NCI-H146 (cell line): ENCODE measurements at regions not wholly inside any gene's neighbourhood (a gene's known extent, or its start where the extent isn't known, plus 50 kb on each side); places are given as distances from the start of the nearest gene placed in this dataset.

Experiments used
- DNase-seq: peaks from one replicate; lab custom pipeline; 2025; lab: John Stamatoyannopoulos, UW

- no peak for DNase-seq
Observed at GRCh38 chr7:18153183-18153748, 125.6 kb upstream of the PRPS1L1 start.

- DNase-seq, result peak; percentile 36
Observed at GRCh38 chr7:18154726-18155125, 127.1 kb upstream of the PRPS1L1 start.

GRCh38 chr7:18157233-18157632, 129.6 kb upstream of the PRPS1L1 start:
- no peak for DNase-seq

- no peak for DNase-seq
Observed at GRCh38 chr7:18162657-18163056, 135.0 kb upstream of the PRPS1L1 start.

GRCh38 chr7:18163091-18163490, 135.4 kb upstream of the PRPS1L1 start:
- DNase-seq, result no peak

GRCh38 chr7:18165166-18165565, 137.5 kb upstream of the PRPS1L1 start:
- DNase-seq, result no peak

- no peak for DNase-seq
Observed at GRCh38 chr7:18166002-18166401, 138.4 kb upstream of the PRPS1L1 start.

- no peak for DNase-seq
Observed at GRCh38 chr7:18167815-18168214, 140.2 kb upstream of the PRPS1L1 start.

GRCh38 chr7:18174996-18175395, 147.3 kb upstream of the PRPS1L1 start:
- no peak for DNase-seq

- no peak for DNase-seq
Observed at GRCh38 chr7:18175801-18176450, 148.3 kb upstream of the PRPS1L1 start.

GRCh38 chr7:18177129-18177814, 149.6 kb upstream of the PRPS1L1 start:
- DNase-seq, result no peak

GRCh38 chr7:18177815-18178660, 150.4 kb upstream of the PRPS1L1 start:
- no peak for DNase-seq

- DNase-seq, result no peak
Observed at GRCh38 chr7:18179093-18179492, 151.4 kb upstream of the PRPS1L1 start.

GRCh38 chr7:18180685-18181084, 153.0 kb upstream of the PRPS1L1 start:
- DNase-seq, result no peak

GRCh38 chr7:18189500-18190126, 162.0 kb upstream of the PRPS1L1 start:
- no peak for DNase-seq

- DNase-seq, result no peak
Observed at GRCh38 chr7:18191341-18191740, 163.7 kb upstream of the PRPS1L1 start.

- DNase-seq, result no peak
Observed at GRCh38 chr7:18191862-18192625, 164.4 kb upstream of the PRPS1L1 start.

- DNase-seq, result no peak
Observed at GRCh38 chr7:18194616-18195015, 167.0 kb upstream of the PRPS1L1 start.

GRCh38 chr7:18196638-18197037, 169.0 kb upstream of the PRPS1L1 start:
- DNase-seq, result no peak

- no peak for DNase-seq
Observed at GRCh38 chr7:18198868-18199267, 171.2 kb upstream of the PRPS1L1 start.

GRCh38 chr7:18200266-18200665, 172.6 kb upstream of the PRPS1L1 start:
- no peak for DNase-seq
